T-cell (primary cell): ENCODE measurements at regions not wholly inside any gene's neighbourhood (a gene's known extent, or its start where the extent isn't known, plus 50 kb on each side); places are given as distances from the start of the nearest gene placed in this dataset.

ENCODE experiments used
- ATAC-seq, 4 experiments: fragments of 200-7000 bp in 3 of 4; fragments of 150-1000 bp in 1 of 4; cut with Tn5 transposase; replicated peaks in 1 of 4; 1 replicate in 3 of 4; 2 replicates in 1 of 4; pipeline ENCODE4 v1.10.0; 2021; ENCODE audit warnings: moderate library complexity in 3 of 4, mild to moderate bottlenecking in 2 of 4, moderate number of reproducible peaks in 1 of 4
- CTCF ChIA-PET, 2 donors: fragments of 300-600 bp; sonication (Branson Sonifier 250); formaldehyde crosslinking; loops; one replicate each; lab custom pipeline; 2022; ENCODE audit warnings: antibody characterized with exemption in 2 of 2; lab: Charles Lee
- POLR2A ChIA-PET, 2 donors: fragments of 300-600 bp; sonication (Branson Sonifier 250); formaldehyde crosslinking; loops; one replicate each; lab custom pipeline; 2022; ENCODE audit warnings: antibody characterized with exemption in 2 of 2; lab: Charles Lee
- DNase-seq, 35 experiments: peaks; one replicate each; pipeline versions ENCODE4 v3.0.0 to v3.0.0-alpha.2; 2013 to 2023
- H3K27ac ChIP-seq: one replicate; pipeline ENCODE4 v1.5.1; 2013; ENCODE audit warnings: low read length
- H3K27me3 ChIP-seq, 2 experiments: replicated peaks in 1 of 2; 1 replicate in 1 of 2; 2 replicates in 1 of 2; pipeline versions ENCODE4 v1.6.1 to v1.7.0; 2013; ENCODE audit warnings: low read length in 1 of 2, mixed read lengths in 1 of 2; ENCODE audit not compliant: control insufficient read depth in 2 of 2, insufficient read depth in 2 of 2; ENCODE audit errors: extremely low read depth in 1 of 2
- H3K36me3 ChIP-seq, 2 donors: 1 replicate in 1 of 2; 2 replicates in 1 of 2; pipeline versions ENCODE4 v1.6.1 to v1.7.0; 2013; ENCODE audit warnings: low read length in 1 of 2; ENCODE audit not compliant: control insufficient read depth in 2 of 2, insufficient read depth in 1 of 2; ENCODE audit errors: extremely low read depth in 1 of 2
- H3K4me1 ChIP-seq, 2 experiments: 1 replicate in 1 of 2; 2 replicates in 1 of 2; pipeline versions ENCODE4 v1.6.1 to v1.7.0; 2013; ENCODE audit warnings: low read length in 2 of 2, mixed read lengths in 1 of 2; ENCODE audit not compliant: insufficient read depth in 2 of 2, control insufficient read depth in 1 of 2; ENCODE audit errors: extremely low read depth in 1 of 2
- H3K4me3 ChIP-seq, 2 donors: 1 replicate in 1 of 2; 2 replicates in 1 of 2; pipeline versions ENCODE4 v1.5.1 to v1.7.0; 2013; ENCODE audit warnings: mild to moderate bottlenecking in 2 of 2, low read length in 1 of 2, moderate library complexity in 1 of 2; ENCODE audit not compliant: control insufficient read depth in 1 of 2; ENCODE audit errors: extremely low read depth in 1 of 2
- H3K9me3 ChIP-seq: 2 replicates; pipeline ENCODE4 v1.7.0; 2013
- H3K27ac Mint-ChIP-seq, 2 donors: one replicate each; pipeline ENCODE4 v1.8.0; 2020 to 2021; ENCODE audit warnings: mild to moderate bottlenecking in 2 of 2, mixed read lengths in 2 of 2
- H3K27me3 Mint-ChIP-seq, 2 donors: one replicate each; pipeline ENCODE4 v1.8.0; 2021 to 2022; ENCODE audit warnings: mixed read lengths in 2 of 2
- H3K36me3 Mint-ChIP-seq: one replicate; pipeline ENCODE4 v1.8.0; 2021; ENCODE audit warnings: mixed read lengths
- H3K4me1 Mint-ChIP-seq, 3 donors: one replicate each; pipeline ENCODE4 v1.8.0; 2020 to 2022; ENCODE audit warnings: mixed read lengths in 3 of 3, mild to moderate bottlenecking in 1 of 3
- H3K4me3 Mint-ChIP-seq, 3 donors: one replicate each; pipeline ENCODE4 v1.8.0; 2020 to 2022; ENCODE audit warnings: mild to moderate bottlenecking in 3 of 3, mixed read lengths in 3 of 3, moderate library complexity in 3 of 3
- H3K9me3 Mint-ChIP-seq, 3 donors: one replicate each; pipeline ENCODE4 v1.8.0; 2020 to 2022; ENCODE audit warnings: mixed read lengths in 3 of 3
- WGBS: methylation state at CpG from one replicate; pipeline ENCODE4 v1.1.5; 2013; ENCODE audit warnings: missing lambda C conversion rate; ENCODE audit not compliant: insufficient coverage; 5-methylcytosine and 5-hydroxymethylcytosine counted together

- Histone ChIP-seq H3K36me3 (no peaks in the 10 kb centered on the region), H3K4me3 (no peak overlapping the region), H3K4me1 (no peaks in the 10 kb centered on the region), H3K27ac (no peak overlapping the region), H3K9me3 (no peaks in the 10 kb centered on the region), H3K27me3 (no peaks in the 10 kb centered on the region)
- Mint-ChIP-seq H3K9me3 (peaks cover 0 to 30% (median 20%) of the 10 kb centered on the region in 3 donors), H3K4me1 (no peaks in the 10 kb centered on the region), H3K27ac (no peak overlapping the region), H3K27me3 (no peaks in the 10 kb centered on the region), H3K4me3 (no peak overlapping the region), H3K36me3 (no peaks in the 10 kb centered on the region)
- DNase-seq = no peak
- ChIA-PET CTCF (no interaction called here), POLR2A (no interaction called here)
- no CpG with 5 or more reads among the region's 3 CpGs for WGBS
- no peak for ATAC-seq
Measured at GRCh38 chr14:29223947-29224346, 457.4 kb downstream of the FOXG1 start.

GRCh38 chr14:29227631-29228030 lies 461.0 kb downstream of the FOXG1 start:
- no peaks in the 10 kb centered on the region for H3K36me3 ChIP-seq
- CTCF ChIA-PET = no interaction called here
- Mint-ChIP-seq H3K9me3 (peaks cover 0 to 19% (median 15%) of the 10 kb centered on the region in 3 donors), H3K4me3 (no peak overlapping the region), H3K4me1 (no peaks in the 10 kb centered on the region), H3K27ac (no peak overlapping the region), H3K36me3 (no peaks in the 10 kb centered on the region), H3K27me3 (no peaks in the 10 kb centered on the region)
- DNase-seq (no peak), ATAC-seq (no peak)
- POLR2A ChIA-PET = no interaction called here
- no peaks in the 10 kb centered on the region for H3K27me3 ChIP-seq
- H3K4me1 ChIP-seq = no peaks in the 10 kb centered on the region
- H3K9me3 ChIP-seq = no peaks in the 10 kb centered on the region
- WGBS = no CpG with 5 or more reads among the region's 1 CpG
- no peak overlapping the region for H3K4me3 ChIP-seq
- H3K27ac ChIP-seq = no peak overlapping the region

- 100% methylated on average over 1 of the region's 4 CpGs for WGBS
- no peak for DNase-seq
- no peaks in the 10 kb centered on the region for H3K9me3 ChIP-seq
- H3K27me3 Mint-ChIP-seq = no peaks in the 10 kb centered on the region
- no peak overlapping the region for H3K4me3 ChIP-seq
- no peak overlapping the region for H3K27ac ChIP-seq
- ATAC-seq = no peak
- no peak overlapping the region for H3K27ac Mint-ChIP-seq
- H3K36me3 ChIP-seq = no peaks in the 10 kb centered on the region
- ChIA-PET CTCF (no interaction called here), POLR2A (no interaction called here)
- no peaks in the 10 kb centered on the region for H3K27me3 ChIP-seq
- H3K36me3 Mint-ChIP-seq = no peaks in the 10 kb centered on the region
- H3K4me1 Mint-ChIP-seq = no peaks in the 10 kb centered on the region
- peaks cover 0 to 6% (median 4%) of the 10 kb centered on the region in 3 donors for H3K9me3 Mint-ChIP-seq
- H3K4me1 ChIP-seq = no peaks in the 10 kb centered on the region
- H3K4me3 Mint-ChIP-seq = no peak overlapping the region
Measured at GRCh38 chr14:29232153-29232552, 465.6 kb downstream of the FOXG1 start.

GRCh38 chr14:29232711-29233110 lies 466.1 kb downstream of the FOXG1 start:
- Histone ChIP-seq H3K27ac (no peak overlapping the region), H3K4me1 (no peaks in the 10 kb centered on the region), H3K36me3 (no peaks in the 10 kb centered on the region), H3K9me3 (no peaks in the 10 kb centered on the region), H3K27me3 (no peaks in the 10 kb centered on the region), H3K4me3 (no peak overlapping the region)
- ATAC-seq (no peak), DNase-seq (no peak)
- no peak overlapping the region for H3K4me3 Mint-ChIP-seq
- H3K36me3 Mint-ChIP-seq = no peaks in the 10 kb centered on the region
- H3K4me1 Mint-ChIP-seq = no peaks in the 10 kb centered on the region
- ChIA-PET POLR2A (no interaction called here), CTCF (no interaction called here)
- H3K27me3 Mint-ChIP-seq = no peaks in the 10 kb centered on the region
- H3K9me3 Mint-ChIP-seq = peaks cover 0 to 8% (median 6%) of the 10 kb centered on the region in 3 donors
- H3K27ac Mint-ChIP-seq = no peak overlapping the region

GRCh38 chr14:29233188-29233587 lies 466.6 kb downstream of the FOXG1 start:
- WGBS = no CpG with 5 or more reads among the region's 4 CpGs
- ChIA-PET CTCF (no interaction called here), POLR2A (no interaction called here)
- H3K36me3 Mint-ChIP-seq = no peaks in the 10 kb centered on the region
- H3K27me3 Mint-ChIP-seq = no peaks in the 10 kb centered on the region
- Histone ChIP-seq H3K36me3 (no peaks in the 10 kb centered on the region), H3K4me1 (no peaks in the 10 kb centered on the region), H3K27me3 (no peaks in the 10 kb centered on the region), H3K4me3 (no peak overlapping the region), H3K9me3 (no peaks in the 10 kb centered on the region), H3K27ac (no peak overlapping the region)
- H3K9me3 Mint-ChIP-seq = peaks cover 3 to 8% (median 6%) of the 10 kb centered on the region in 3 donors
- H3K27ac Mint-ChIP-seq = no peak overlapping the region
- H3K4me3 Mint-ChIP-seq = no peak overlapping the region
- ATAC-seq (no peak), DNase-seq (no peak)
- H3K4me1 Mint-ChIP-seq = no peaks in the 10 kb centered on the region

- H3K27me3 ChIP-seq = no peaks in the 10 kb centered on the region
- H3K4me3 ChIP-seq = no peak overlapping the region
- Mint-ChIP-seq H3K27ac (no peak overlapping the region), H3K27me3 (no peaks in the 10 kb centered on the region), H3K4me3 (no peak overlapping the region), H3K36me3 (no peaks in the 10 kb centered on the region), H3K4me1 (no peaks in the 10 kb centered on the region), H3K9me3 (peaks cover 6 to 8% (median 8%) of the 10 kb centered on the region in 3 donors)
- DNase-seq (no peak), ATAC-seq (no peak)
- no peaks in the 10 kb centered on the region for H3K36me3 ChIP-seq
- ChIA-PET CTCF (no interaction called here), POLR2A (interaction anchor here in 1 of 2 donors (0.6 kb wide), 1 partner anchor 123 kb away, joined by 5 read pairs; no protein-coding TSS in a partner anchor)
- no peak overlapping the region for H3K27ac ChIP-seq
- no peaks in the 10 kb centered on the region for H3K4me1 ChIP-seq
- no peaks in the 10 kb centered on the region for H3K9me3 ChIP-seq
- WGBS = no CpG with 5 or more reads among the region's 1 CpG
Measured at GRCh38 chr14:29235991-29236390, 469.4 kb downstream of the FOXG1 start.

- Histone ChIP-seq H3K9me3 (no peaks in the 10 kb centered on the region), H3K4me3 (no peak overlapping the region), H3K27ac (no peak overlapping the region), H3K4me1 (no peaks in the 10 kb centered on the region), H3K36me3 (no peaks in the 10 kb centered on the region), H3K27me3 (no peaks in the 10 kb centered on the region)
- no peak overlapping the region for H3K4me3 Mint-ChIP-seq
- DNase-seq (no peak), ATAC-seq (no peak)
- ChIA-PET POLR2A (interaction anchor here in 1 of 2 donors (0.6 kb wide), 1 partner anchor 123 kb away, joined by 5 read pairs; no protein-coding TSS in a partner anchor), CTCF (no interaction called here)
- H3K9me3 Mint-ChIP-seq = peaks cover 6 to 8% (median 7%) of the 10 kb centered on the region in 3 donors
- no peaks in the 10 kb centered on the region for H3K4me1 Mint-ChIP-seq
- no peaks in the 10 kb centered on the region for H3K36me3 Mint-ChIP-seq
- H3K27me3 Mint-ChIP-seq = no peaks in the 10 kb centered on the region
- H3K27ac Mint-ChIP-seq = no peak overlapping the region
Measured at GRCh38 chr14:29236401-29236800, 469.8 kb downstream of the FOXG1 start.
